Suprapubic skin (tissue), 4 donors: ENCODE measurements at regions not wholly inside any gene's neighbourhood (a gene's known extent, or its start where the extent isn't known, plus 50 kb on each side); places are given as distances from the start of the nearest gene placed in this dataset.
"Not testable (repeated sequence)": the region's sequence is repeated elsewhere in the genome, so short reads cannot be mapped to it uniquely, and the experiment has no call there.

ENCODE experiments used
- DNase-seq, 2 donors: peaks; one replicate each; pipeline ENCODE4 v3.0.0-alpha.2; 2019; ENCODE audit warnings: low spot score in 2 of 2
- H3K27ac ChIP-seq: fragments of 200-600 bp; sonication (generic); one replicate; pipeline ENCODE4 v1.5.1; 2019
- H3K27me3 ChIP-seq: fragments of 200-600 bp; sonication (generic); one replicate; pipeline ENCODE4 v1.5.1; 2019
- H3K36me3 ChIP-seq: fragments of 200-600 bp; sonication (generic); one replicate; pipeline ENCODE4 v1.5.1; 2019
- H3K4me1 ChIP-seq: fragments of 200-600 bp; sonication (generic); one replicate; pipeline ENCODE4 v1.5.1; 2019
- H3K4me3 ChIP-seq: fragments of 200-600 bp; sonication (generic); one replicate; pipeline ENCODE4 v1.5.1; 2019; ENCODE audit warnings: mild to moderate bottlenecking
- H3K9me3 ChIP-seq: fragments of 200-600 bp; sonication (generic); one replicate; pipeline ENCODE4 v1.5.1; 2019
- CTCF ChIP-seq, 2 donors: fragments of 200-600 bp in 1 of 2; fragments of 450-650 bp in 1 of 2; sonication (generic) in 1 of 2; IDR thresholded peaks; one replicate each; pipeline ENCODE4 v1.5.1; 2016 to 2019; ENCODE audit warnings: antibody characterized with exemption in 2 of 2, mild to moderate bottlenecking in 1 of 2, moderate library complexity in 1 of 2
- EP300 ChIP-seq: sonication (generic); formaldehyde crosslinking; IDR thresholded peaks from one replicate; pipeline ENCODE4 v1.6.1; 2017; ENCODE audit warnings: antibody characterized with exemption
- POLR2A ChIP-seq, 2 donors: fragments of 450-650 bp; IDR thresholded peaks; one replicate each; pipeline ENCODE4 v1.6.1; 2017; ENCODE audit warnings: antibody characterized with exemption in 2 of 2, mild to moderate bottlenecking in 2 of 2, moderate library complexity in 2 of 2
- POLR2AphosphoS5 ChIP-seq, 3 donors: sonication (generic); formaldehyde crosslinking; IDR thresholded peaks; one replicate each; pipeline ENCODE4 v1.6.1; 2017; ENCODE audit warnings: antibody characterized with exemption in 3 of 3
- WGBS: methylation state at CpG from one replicate; pipeline ENCODE4 v1.1.5; 2018; 5-methylcytosine and 5-hydroxymethylcytosine counted together

- H3K9me3 ChIP-seq = no peaks in the 10 kb centered on the region
- H3K27ac ChIP-seq = no peak overlapping the region
- DNase-seq = no peak
- no peaks in the 10 kb centered on the region for H3K27me3 ChIP-seq
- H3K4me3 ChIP-seq = no peak overlapping the region
- TF ChIP-seq POLR2A (IDR thresholded peaks at IDR 0.05) = no peak
- TF ChIP-seq CTCF (IDR thresholded peaks at IDR 0.05) = no peak
- no peak for TF ChIP-seq POLR2AphosphoS5 (IDR thresholded peaks at IDR 0.05)
- no peak for TF ChIP-seq EP300
- no peaks in the 10 kb centered on the region for H3K4me1 ChIP-seq
- WGBS = 45% methylated on average over 2 of the region's 2 CpGs
- no peaks in the 10 kb centered on the region for H3K36me3 ChIP-seq
Observed at GRCh38 chr7:52584041-52584440, 451.4 kb upstream of the POM121L12 start.

- not testable (repeated sequence) for H3K9me3 ChIP-seq, DNase-seq, H3K36me3 ChIP-seq, H3K27ac ChIP-seq, H3K27me3 ChIP-seq, H3K4me1 ChIP-seq, H3K4me3 ChIP-seq
- 91% methylated on average over 6 of the region's 6 CpGs for WGBS
Observed at GRCh38 chr7:52573141-52573540, 462.3 kb upstream of the POM121L12 start.

GRCh38 chr7:52571026-52571425 is 464.4 kb upstream of the POM121L12 start:
- Histone ChIP-seq H3K9me3 (no peaks in the 10 kb centered on the region), H3K36me3 (no peaks in the 10 kb centered on the region), H3K4me3 (no peak overlapping the region), H3K27me3 (no peaks in the 10 kb centered on the region), H3K27ac (no peak overlapping the region), H3K4me1 (no peaks in the 10 kb centered on the region)
- no peak for DNase-seq
- WGBS = 80% methylated on average over 3 of the region's 3 CpGs
- TF ChIP-seq CTCF (IDR thresholded peaks at IDR 0.05) (no peak), POLR2A (IDR thresholded peaks at IDR 0.05) (no peak), POLR2AphosphoS5 (IDR thresholded peaks at IDR 0.05) (no peak), EP300 (no peak)

- H3K4me3 ChIP-seq = no peak overlapping the region
- H3K4me1 ChIP-seq = no peaks in the 10 kb centered on the region
- no peak for DNase-seq
- WGBS = 63% methylated on average over 3 of the region's 3 CpGs
- no peak overlapping the region for H3K27ac ChIP-seq
- no peaks in the 10 kb centered on the region for H3K27me3 ChIP-seq
- TF ChIP-seq EP300 (no peak), POLR2A (IDR thresholded peaks at IDR 0.05) (no peak), POLR2AphosphoS5 (IDR thresholded peaks at IDR 0.05) (no peak), CTCF (IDR thresholded peaks at IDR 0.05) (no peak)
- H3K36me3 ChIP-seq = no peaks in the 10 kb centered on the region
- H3K9me3 ChIP-seq = no peaks in the 10 kb centered on the region
Observed at GRCh38 chr7:52569151-52569550, 466.3 kb upstream of the POM121L12 start.

GRCh38 chr7:52565974-52566373 is 469.5 kb upstream of the POM121L12 start:
- no peak for TF ChIP-seq EP300
- no peak for TF ChIP-seq CTCF (IDR thresholded peaks at IDR 0.05)
- no peak for TF ChIP-seq POLR2A (IDR thresholded peaks at IDR 0.05)
- TF ChIP-seq POLR2AphosphoS5 (IDR thresholded peaks at IDR 0.05) = no peak
- Histone ChIP-seq H3K36me3 (no peaks in the 10 kb centered on the region), H3K27me3 (no peaks in the 10 kb centered on the region), H3K4me1 (no peaks in the 10 kb centered on the region), H3K4me3 (no peak overlapping the region), H3K27ac (no peak overlapping the region), H3K9me3 (no peaks in the 10 kb centered on the region)
- WGBS = 65% methylated on average over 5 of the region's 5 CpGs
- no peak for DNase-seq

GRCh38 chr7:52555805-52556204 is 479.6 kb upstream of the POM121L12 start:
- DNase-seq = no peak
- no peaks in the 10 kb centered on the region for H3K27me3 ChIP-seq
- H3K36me3 ChIP-seq = no peaks in the 10 kb centered on the region
- H3K9me3 ChIP-seq = peaks cover 6% of the 10 kb centered on the region
- TF ChIP-seq POLR2A (IDR thresholded peaks at IDR 0.05) (no peak), POLR2AphosphoS5 (IDR thresholded peaks at IDR 0.05) (no peak), CTCF (IDR thresholded peaks at IDR 0.05) (no peak), EP300 (no peak)
- no peak overlapping the region for H3K27ac ChIP-seq
- 67% methylated on average over 4 of the region's 4 CpGs for WGBS
- H3K4me1 ChIP-seq = no peaks in the 10 kb centered on the region
- no peak overlapping the region for H3K4me3 ChIP-seq
